HG02938 (cell line): ENCODE measurements at regions not wholly inside any gene's neighbourhood (a gene's known extent, or its start where the extent isn't known, plus 50 kb on each side); places are given as distances from the start of the nearest gene placed in this dataset.

Experiments used
- ATAC-seq: cut with Tn5 transposase; IDR thresholded peaks from one replicate; pipeline ENCODE4 v1.9.1; 2021; ENCODE audit warnings: mild to moderate bottlenecking, moderate library complexity; ENCODE audit not compliant: unreplicated experiment

DNA sequence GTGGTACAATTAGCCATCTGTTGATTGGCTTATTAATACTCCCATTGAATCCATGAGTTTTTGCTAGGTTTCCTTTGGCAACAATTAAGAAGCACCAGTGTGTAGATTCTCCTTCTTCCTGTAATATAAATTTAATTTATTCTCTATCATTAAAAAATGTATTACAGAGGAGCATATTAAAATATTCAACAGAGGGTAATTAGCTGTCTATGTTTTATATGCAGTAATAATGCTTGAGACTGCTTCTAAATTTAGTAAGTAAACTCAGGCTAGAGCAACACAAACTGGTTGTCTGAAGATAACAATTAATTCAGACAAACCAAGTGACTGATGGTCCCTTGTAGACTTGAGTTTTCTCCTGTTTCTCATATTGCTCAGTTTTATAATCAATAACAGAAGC lies 192.4 kb downstream of the FAT4 start:
- no peak for ATAC-seq

DNA sequence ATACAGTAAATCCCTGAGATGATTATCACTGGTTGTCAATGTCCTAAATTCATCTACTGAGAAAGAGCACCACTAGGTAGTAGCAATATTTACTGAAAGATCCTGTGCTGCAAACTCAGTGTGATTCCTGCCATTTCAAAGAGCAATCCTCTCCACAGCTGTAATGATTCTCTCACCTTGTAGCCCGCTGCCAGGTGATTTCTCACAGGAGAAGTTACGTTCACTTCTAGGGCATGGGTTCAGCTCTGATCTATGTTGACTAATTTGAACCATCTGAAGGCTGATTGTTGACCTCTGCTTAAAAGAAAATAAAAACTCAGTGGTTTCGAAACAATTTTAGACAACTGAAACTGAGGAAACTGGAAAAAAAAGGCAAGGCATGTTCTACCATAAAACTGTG lies 197.0 kb downstream of the FAT4 start:
- ATAC-seq = no peak

DNA sequence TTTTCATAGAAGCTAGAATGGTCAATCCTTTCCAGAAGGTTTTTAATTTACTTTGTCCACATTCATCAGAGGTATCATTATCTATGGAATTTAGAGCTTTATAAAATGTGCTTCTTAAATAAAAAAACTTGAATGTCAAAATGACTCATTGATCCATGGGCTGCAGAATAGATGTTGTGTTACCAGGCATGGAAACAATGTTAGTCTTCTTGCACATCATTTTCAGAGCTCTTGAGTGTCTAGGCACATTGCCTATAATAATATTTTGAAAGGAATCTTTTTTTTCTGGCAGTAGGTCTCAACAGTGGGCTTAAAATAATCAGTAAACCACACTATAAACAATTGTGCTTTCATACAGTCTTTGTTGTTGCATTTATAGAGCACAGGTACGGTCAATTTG lies 200.3 kb downstream of the FAT4 start:
- no peak for ATAC-seq

DNA sequence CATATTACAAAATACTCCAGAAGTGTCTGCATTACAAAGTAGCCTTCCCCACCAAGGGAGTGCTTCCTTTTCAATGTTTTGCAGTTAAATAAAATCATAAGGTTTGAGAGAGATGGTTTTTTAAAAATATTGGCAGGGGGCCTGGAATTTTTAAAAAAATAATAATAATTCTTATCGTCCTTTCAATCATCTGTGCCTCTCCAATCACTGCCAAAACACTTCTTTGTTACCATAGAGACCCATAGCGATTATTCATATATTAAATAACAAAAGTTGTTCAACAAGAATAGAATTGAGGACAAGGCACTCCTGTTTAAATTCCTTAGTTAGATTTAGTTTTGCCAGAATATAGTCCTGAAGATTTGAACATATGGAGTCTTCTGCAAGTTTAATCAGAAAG lies 203.1 kb downstream of the FAT4 start:
- ATAC-seq = no peak

DNA sequence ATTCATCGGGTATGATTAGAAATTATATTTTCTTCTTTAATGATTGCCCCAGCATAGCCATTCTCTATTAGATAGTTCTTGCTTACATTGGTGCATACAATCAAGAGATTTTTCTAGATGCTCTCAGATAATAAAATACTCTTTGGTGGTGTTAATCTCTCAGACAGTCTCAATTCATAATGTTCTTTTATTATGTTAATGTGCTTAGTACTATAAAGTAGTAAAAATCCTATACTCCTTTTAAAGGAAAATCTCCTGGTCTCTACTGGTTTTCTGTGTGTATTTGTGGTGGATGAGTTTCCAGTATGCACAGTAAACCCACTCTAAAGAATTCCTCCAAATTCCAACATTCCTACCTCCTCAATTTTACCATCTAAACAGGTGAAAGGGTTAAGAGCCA lies 203.5 kb downstream of the FAT4 start:
- ATAC-seq = no peak

DNA sequence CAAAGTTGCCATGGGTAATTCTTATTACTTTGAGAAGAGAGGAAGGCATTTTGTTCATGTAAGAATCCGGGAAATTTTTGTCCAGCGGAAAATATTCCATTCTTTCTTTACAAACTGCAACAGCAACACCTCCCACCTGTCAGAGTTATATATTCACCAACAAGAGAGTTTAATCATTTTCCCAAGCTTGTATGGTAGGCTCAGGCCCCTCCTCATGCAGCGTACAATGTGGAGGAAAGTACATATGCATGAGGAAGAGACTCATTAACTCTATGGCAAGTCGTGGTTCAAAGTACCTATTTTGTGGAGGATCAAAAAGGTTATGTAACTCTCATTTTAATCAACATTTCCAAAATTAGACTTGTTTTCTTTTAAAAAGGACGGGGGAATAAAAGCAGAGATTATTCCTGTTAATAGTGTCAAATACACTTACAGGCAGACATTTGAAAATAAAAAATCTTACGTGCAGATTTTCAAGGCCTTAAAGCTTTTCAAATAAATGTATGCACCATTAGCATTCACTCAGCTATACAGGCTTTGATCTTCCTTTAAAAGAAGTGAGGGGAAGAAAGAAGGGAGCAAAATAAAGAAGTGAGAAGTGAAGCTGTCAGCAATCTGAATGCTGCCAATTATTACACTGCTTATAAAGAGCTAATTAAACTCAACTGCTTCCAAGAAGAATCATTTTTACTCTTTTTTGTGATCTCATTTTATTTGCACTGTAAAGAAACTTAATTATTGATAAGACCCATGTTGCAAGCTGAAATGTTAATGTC lies 204.8 kb downstream of the FAT4 start:
- ATAC-seq = no peak

DNA sequence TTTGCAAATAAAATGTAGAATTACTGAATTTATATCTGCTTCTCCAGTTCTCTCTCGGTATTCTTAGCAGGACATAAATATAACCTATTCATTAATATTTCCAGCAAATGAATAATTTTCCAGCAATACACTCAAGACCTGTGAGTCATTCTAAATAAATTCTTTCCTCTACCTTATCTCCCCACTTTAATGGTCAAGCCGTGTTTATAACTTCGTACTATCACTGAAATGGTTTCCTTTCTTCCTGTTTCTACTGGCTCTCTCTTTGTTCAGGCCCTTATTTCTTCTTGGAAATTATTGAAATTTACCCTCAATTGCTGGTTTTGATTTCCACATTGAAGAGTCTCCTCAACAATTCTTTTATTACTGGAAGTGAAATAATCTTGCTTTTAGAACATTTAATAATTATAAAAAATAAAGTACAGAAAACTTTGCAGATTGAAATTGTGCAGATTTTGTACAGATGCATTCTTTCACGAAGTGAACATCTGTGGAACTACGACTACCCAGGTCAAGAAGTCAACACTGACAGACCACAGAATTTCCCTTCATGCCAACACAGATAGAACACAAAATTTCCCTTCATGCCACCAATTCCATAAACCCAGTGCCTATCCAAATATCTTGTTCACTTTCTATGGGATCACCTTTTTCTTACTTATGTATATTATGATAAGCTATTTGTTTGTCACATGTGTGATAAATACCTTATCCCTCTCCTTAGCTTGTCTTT lies 205.7 kb downstream of the FAT4 start:
- no peak for ATAC-seq

DNA sequence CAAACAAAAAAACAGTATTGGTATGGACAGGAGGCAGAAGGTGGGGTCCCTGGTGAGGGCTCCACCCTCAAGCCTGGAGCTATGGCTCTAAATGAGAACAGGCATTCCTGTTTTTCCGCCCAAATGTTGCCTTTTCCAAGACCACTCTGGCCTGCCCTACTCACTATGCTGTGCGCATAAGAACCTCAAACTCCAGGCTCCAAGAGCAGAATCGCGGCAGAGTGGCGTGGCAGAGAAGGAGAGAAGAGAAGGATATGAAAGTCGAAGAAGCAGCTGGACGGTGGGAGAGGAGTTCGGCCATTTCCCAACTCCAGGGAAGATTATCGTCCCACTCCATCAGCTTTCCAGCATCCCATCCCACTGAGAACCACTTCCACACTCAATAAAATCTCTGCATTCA lies 207.8 kb downstream of the FAT4 start:
- no peak for ATAC-seq

DNA sequence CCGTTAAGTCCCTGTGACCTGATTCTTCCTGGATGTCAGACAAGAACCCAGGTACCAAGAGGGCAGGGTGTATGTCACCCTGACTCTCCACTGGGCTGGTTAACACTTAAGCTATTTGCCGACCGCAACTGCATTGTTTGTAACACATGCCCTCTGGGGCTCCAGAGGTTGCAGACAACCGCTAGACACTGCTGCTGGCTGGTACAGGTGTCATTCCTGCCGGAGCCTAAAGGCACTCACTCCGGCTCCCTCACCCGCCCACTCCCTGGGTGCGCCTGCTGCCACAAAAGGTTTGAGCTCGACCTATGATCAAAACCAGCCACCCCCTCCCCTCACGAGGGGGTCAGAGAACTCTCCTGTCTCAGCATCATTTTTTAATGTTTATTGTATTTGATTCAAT lies 208.2 kb downstream of the FAT4 start:
- ATAC-seq = no peak

DNA sequence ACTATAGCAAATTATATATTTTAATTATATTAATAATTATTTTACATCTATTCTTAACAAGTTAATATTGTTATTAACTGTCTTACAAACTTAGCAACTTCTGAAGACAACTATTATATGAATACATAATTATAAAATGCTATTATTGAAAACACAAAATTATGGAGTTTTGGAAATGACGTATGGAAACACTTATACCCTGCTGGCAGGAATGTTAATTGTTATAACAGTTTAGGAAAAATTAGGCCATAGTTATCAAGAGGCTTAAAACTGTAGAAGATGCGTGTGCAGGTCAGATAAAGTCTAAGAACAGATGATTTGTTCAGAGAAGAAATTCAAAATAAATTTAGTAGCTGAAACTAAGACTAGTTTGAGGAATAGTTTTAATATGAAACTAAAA lies 211.7 kb downstream of the FAT4 start:
- ATAC-seq = no peak

DNA sequence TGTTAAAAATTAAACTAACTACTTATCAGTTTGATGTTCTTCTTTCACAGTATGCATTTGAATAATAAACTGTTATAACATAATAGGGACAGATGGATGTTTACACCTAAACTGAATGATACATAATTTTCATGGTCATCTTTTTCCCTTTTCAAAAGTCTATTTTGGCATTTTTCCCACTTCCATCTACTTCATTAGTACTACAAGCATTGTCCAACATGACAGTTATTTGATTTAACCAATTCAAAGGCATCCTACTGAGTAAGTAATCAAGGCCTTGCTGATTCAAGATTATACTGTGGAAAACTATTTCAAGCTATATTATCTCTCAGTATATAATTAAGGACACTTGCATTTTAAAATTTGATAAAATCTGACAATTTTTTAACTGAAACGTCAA lies 212.9 kb downstream of the FAT4 start:
- ATAC-seq = no peak

DNA sequence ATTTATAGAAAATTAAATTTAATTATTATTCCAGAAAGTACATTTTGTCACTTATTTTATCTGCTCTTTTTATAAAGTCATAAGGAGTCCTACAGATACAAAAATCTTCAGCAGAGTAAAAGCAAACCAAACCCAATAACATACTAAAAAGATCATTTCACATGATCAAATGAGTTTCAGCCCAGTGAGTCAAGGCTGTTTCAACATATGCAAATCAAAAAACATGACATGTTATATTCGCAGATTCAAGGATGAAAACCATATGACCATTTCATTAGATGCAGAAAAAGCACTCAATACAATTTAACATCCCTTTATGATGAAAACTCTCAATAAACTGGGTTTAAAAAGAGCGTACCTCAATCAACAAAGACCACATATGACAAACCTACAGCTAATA lies 214.3 kb downstream of the FAT4 start:
- no peak for ATAC-seq

DNA sequence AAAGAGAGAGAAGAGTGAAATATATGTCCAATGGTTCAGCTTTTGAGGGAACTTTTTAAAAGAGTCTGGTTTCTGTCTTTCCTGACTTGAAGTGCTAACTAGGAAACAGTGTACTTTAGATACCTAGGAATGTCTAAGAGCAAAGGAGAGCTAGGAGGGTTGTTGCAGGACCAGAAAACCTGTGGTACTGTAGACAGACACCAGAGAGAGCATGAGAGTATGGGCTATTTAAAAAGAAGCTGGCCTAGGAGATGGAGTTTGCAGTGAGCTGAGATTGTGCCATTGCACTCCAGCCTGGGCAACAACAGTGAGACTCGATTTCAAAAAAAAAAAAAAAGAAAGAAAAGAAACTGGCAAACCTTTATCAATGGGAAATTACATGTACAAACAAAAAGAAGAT lies 223.9 kb downstream of the FAT4 start:
- no peak for ATAC-seq

DNA sequence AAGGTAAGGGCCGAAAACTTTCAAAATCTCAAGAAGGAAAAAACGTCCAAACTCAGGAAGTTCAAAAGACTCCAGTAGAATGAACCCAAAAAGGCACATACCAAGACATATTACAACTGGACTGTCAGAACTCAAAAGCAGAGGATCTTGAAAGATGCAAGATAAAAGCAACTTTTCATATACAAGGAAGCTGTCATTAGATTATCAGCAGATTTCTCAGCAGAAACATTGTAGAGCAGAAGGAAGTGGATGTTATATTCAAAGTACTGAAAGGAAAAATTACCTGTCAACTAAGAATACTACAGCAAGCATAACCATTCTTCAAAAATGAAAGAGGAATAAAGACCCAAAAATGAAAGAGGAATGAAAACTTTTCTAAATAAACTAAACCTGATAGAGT lies 224.9 kb downstream of the FAT4 start:
- ATAC-seq = no peak

DNA sequence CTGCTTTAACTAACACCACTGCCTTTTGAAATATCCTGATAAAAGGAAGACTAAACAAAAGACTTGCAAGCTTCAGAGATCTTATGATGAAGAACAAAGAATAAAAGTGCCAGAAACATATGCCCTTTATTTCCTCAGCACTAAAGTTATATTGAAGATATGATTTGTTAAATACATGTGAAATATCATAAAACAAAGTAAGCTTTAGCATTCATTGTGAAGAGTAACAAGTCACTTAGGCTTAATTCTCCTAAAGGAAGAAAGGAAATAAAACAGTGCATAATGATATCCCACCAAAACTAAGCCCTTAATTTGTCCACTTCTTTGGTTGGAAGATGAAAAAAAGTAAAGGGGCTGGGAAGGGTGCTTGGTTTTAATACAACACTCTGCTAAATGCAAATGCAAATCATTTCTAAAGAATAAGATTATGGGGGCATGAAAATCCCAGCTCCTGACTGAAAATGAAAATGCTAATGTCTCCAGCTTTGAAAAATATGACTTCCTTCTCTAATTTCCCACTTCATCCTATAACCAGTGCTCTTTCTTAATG lies 227.2 kb downstream of the FAT4 start:
- no peak for ATAC-seq

DNA sequence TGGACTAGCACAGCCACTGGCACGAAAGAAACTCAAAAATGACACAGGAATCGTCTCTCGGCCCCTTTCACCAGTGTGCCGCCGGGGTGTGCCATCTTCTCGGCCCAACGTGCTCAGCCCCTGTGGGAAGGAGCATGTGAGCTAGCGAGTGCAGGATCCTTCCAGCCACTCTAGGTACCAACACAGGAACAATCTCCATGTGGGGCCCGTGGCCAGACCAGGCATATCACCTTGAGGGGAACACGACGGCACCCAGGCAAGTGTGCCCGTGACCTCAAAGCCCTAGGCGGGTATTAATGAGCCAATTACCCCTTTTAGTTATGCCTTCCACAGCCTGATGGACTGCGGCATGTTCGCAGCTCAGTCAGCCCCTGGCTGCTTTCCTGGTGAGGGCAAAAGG lies 231.5 kb downstream of the FAT4 start:
- ATAC-seq = no peak

DNA sequence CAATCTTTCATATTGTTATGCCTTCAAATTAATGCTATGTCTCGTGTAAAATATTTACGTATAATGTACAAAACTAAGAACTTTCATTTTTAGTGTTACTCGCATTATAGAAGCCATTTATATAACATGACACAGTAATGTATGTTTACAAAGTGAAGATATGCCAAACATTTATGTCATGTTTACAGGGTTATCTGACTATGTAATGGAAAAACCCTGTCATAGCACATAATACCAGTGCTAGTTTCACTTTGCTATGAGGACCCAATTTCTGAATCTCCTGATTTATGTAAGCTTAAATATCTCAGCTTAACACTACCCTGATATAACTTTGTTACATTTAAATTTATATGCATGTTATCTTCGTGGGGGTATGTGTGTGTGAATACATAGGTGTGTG lies 233.1 kb downstream of the FAT4 start:
- no peak for ATAC-seq

DNA sequence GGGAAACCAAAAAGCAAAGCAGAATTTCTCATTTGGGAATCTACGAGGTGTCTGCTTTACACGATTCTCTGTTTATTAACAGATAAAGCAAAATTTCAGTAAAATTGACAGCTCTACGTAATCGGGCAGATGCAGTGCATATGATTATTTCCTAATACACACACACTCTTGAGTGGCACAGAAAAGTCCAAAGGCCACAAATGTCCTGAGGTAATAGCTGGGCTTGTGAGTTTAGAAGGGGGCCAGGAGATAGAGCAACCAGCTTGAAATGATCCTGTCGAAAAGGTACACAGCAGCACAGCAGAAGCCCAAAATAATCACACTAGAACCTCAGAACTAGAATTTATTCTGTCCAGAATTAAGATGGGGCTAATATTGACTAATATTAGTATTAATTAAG lies 236.0 kb downstream of the FAT4 start:
- no peak for ATAC-seq

DNA sequence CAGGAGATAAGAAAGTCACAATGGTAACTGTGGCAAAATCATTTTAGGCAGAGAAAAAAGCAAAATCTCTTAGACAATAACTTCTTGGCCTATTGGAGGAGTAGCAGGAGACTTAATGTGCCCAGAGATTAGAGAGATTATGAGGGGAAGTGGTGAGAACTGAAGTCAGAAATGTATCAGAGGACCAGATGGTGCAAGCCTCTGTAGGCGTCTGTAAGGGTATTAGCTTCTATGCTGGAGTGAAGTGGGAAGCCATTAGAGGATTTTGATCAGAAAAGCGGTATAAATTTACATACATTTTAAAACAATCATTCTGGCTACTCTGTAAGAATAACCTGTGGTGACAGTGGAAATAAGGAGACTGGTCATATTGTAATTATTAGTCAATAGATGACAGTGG lies 236.7 kb downstream of the FAT4 start:
- ATAC-seq = no peak

DNA sequence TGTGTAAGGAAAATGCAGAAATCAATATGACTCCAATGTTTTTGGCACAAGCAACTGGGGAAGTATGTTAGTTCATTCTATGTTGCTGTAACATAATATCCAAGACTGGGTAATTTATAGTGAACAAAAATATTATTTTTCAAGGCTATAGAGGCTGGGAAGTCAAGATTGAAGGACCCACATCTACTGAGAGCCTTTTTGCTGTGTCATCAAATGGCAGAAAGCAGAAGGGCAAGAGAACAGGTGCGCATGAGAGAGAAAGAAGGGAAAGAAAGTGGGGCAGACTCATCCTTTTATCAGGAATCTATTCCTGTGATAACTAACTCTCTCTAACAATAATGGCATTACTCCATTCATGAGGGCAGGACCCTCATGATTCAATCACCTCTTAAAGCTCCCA lies 237.2 kb downstream of the FAT4 start:
- ATAC-seq = no peak

DNA sequence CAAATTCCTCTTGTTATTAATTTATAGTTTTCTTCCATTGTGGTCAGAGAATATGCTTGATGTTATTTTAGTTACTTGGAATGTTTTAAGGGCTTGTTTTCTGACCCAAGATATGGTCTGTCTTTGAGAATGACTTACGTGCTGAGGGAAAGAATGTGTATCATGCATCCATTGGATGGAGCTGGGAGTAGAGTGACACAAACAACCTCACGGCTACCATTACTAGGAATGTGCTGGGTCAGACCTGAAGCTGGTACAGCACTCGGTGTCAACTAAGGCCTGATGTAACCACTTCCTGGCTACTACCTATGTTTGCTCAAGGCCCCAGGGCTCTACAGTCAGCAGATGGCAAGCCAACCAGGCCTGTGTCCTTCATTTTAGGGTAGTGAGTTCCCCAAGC lies 257.8 kb downstream of the FAT4 start:
- no peak for ATAC-seq

DNA sequence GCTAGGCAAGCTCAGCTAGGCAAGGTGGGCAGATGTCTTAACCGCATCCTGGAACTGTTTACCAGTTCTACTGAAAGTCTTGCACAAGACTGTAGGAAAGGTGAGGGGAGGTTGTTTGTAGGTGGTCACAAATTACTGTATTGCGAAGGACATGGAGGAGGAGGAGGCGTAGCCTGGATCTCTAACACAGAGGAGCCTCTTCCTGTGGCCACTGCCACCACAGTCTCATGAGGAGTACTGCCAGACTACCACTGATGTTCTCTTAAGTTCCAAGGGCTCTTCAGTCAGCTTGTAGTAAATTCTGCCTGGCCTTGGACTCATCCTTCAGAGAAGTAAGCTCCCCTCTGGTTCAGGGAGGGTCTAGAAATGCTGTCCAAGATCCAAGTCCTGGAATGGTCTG lies 258.6 kb downstream of the FAT4 start:
- no peak for ATAC-seq
